Loucy (cell line): ENCODE measurements at regions not wholly inside any gene's neighbourhood (a gene's known extent, or its start where the extent isn't known, plus 50 kb on each side); places are given as distances from the start of the nearest gene placed in this dataset.

Experiments
- H2AFZ ChIP-seq: fragments of 200-600 bp; sonication (generic); 2 replicates; pipeline ENCODE4 v1.6.0; 2016; ENCODE audit warnings: antibody characterized with exemption, mild to moderate bottlenecking, low read length, moderate library complexity
- H3F3A ChIP-seq: fragments of 200-600 bp; 2 replicates; pipeline ENCODE4 v1.6.0; 2016; ENCODE audit warnings: antibody characterized with exemption, low read depth, mild to moderate bottlenecking
- H3K27me3 ChIP-seq: fragments of 200-600 bp; sonication (generic); 2 replicates; pipeline ENCODE4 v1.6.1; 2014; ENCODE audit warnings: low read length, mild to moderate bottlenecking; ENCODE audit not compliant: insufficient read depth, poor library complexity, severe bottlenecking
- H3K36me3 ChIP-seq: fragments of 200-600 bp; sonication (generic); 2 replicates; pipeline ENCODE4 v1.6.1; 2016; ENCODE audit warnings: low read length; ENCODE audit not compliant: insufficient read depth
- H3K4me1 ChIP-seq: fragments of 200-600 bp; sonication (generic); 2 replicates; pipeline ENCODE4 v1.5.1; 2014; ENCODE audit warnings: low read length, mild to moderate bottlenecking; ENCODE audit not compliant: insufficient read depth, poor library complexity, severe bottlenecking
- H3K4me2 ChIP-seq: fragments of 200-600 bp; sonication (generic); 2 replicates; pipeline ENCODE4 v1.6.0; 2014; ENCODE audit warnings: antibody characterized with exemption, low read length, low read depth, mild to moderate bottlenecking; ENCODE audit not compliant: poor library complexity, severe bottlenecking
- H3K4me3 ChIP-seq: fragments of 200-600 bp; sonication (generic); 2 replicates; pipeline ENCODE4 v1.5.1; 2014; ENCODE audit warnings: low read length, mild to moderate bottlenecking, mixed read lengths; ENCODE audit not compliant: poor library complexity, severe bottlenecking
- H3K79me2 ChIP-seq: fragments of 200-600 bp; sonication (generic); 2 replicates; pipeline ENCODE4 v1.6.1; 2014; ENCODE audit warnings: low read length; ENCODE audit not compliant: insufficient read depth
- H3K9ac ChIP-seq: fragments of 200-600 bp; sonication (generic); 2 replicates; pipeline ENCODE4 v1.6.0; 2014; ENCODE audit warnings: mild to moderate bottlenecking, low read depth, low read length, moderate library complexity; ENCODE audit not compliant: poor library complexity, severe bottlenecking
- H3K9me2 ChIP-seq: fragments of 200-600 bp; sonication (generic); replicated peaks from 2 replicates; pipeline ENCODE4 v1.6.1; 2016; ENCODE audit warnings: low read depth, low read length, mixed read lengths
- H3K9me3 ChIP-seq: fragments of 200-600 bp; sonication (generic); 2 replicates; pipeline ENCODE4 v1.6.1; 2014; ENCODE audit warnings: mild to moderate bottlenecking, antibody characterized with exemption, low read length, low read depth; ENCODE audit not compliant: insufficient read depth
- H4K20me1 ChIP-seq: fragments of 200-600 bp; sonication (generic); 2 replicates; pipeline ENCODE4 v1.6.0; 2014; ENCODE audit warnings: antibody characterized with exemption, low read length, mild to moderate bottlenecking; ENCODE audit not compliant: insufficient read depth, poor library complexity, severe bottlenecking
- CTCF ChIP-seq: fragments of 200-600 bp; sonication (generic); conservative IDR thresholded peaks from 2 replicates; pipeline ENCODE4 v1.5.1; 2014; ENCODE audit warnings: mild to moderate bottlenecking, antibody characterized with exemption, low read length
- EZH2phosphoT487 ChIP-seq: fragments of 200-600 bp; IDR thresholded peaks from 2 replicates; pipeline ENCODE4 v1.6.1; 2018; ENCODE audit warnings: antibody characterized with exemption, mild to moderate bottlenecking, moderate library complexity, borderline replicate concordance

DNA sequence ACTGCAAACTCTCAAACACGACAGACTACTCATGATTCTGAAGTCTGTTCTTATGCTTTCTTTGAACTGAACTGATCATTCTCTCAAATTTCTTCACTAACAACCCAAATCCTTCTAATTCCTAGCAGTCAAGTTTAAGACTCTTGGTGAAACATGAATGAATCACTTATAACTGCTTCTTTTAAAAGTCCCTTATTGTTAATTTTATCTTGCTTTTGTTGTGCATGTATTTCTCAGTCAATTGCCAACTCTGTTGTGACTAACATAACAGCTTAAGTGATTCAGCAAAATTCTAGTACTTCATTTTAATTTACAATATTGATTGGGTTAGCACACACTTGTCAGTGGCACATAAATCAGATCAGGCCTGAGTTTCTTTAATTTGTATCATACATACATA lies 357.0 kb upstream of the FSIP2 start:
- H3K4me3 ChIP-seq: no peak overlapping the region
- H3K9me2 ChIP-seq: no peaks in the 10 kb centered on the region
- TF ChIP-seq EZH2phosphoT487 (no peak), CTCF (no peak)
- no peaks in the 10 kb centered on the region for H3F3A ChIP-seq
- H3K4me1 ChIP-seq: no peaks in the 10 kb centered on the region
- no peaks in the 10 kb centered on the region for H3K27me3 ChIP-seq
- H3K4me2 ChIP-seq: no peak overlapping the region
- H4K20me1 ChIP-seq: no peaks in the 10 kb centered on the region
- no peaks in the 10 kb centered on the region for H3K9me3 ChIP-seq
- no peak overlapping the region for H2AFZ ChIP-seq
- no peaks in the 10 kb centered on the region for H3K36me3 ChIP-seq
- no peaks in the 10 kb centered on the region for H3K79me2 ChIP-seq
- no peak overlapping the region for H3K9ac ChIP-seq

- Histone ChIP-seq H3K4me1 (no peaks in the 10 kb centered on the region), H2AFZ (no peak overlapping the region), H4K20me1 (no peaks in the 10 kb centered on the region), H3K9ac (no peak overlapping the region), H3K79me2 (no peaks in the 10 kb centered on the region), H3K9me2 (no peaks in the 10 kb centered on the region), H3K9me3 (no peaks in the 10 kb centered on the region), H3K4me2 (no peak overlapping the region), H3F3A (no peaks in the 10 kb centered on the region), H3K36me3 (no peaks in the 10 kb centered on the region), H3K4me3 (no peak overlapping the region), H3K27me3 (no peaks in the 10 kb centered on the region)
- TF ChIP-seq EZH2phosphoT487 (no peak), CTCF (no peak)
Observed at GRCh38 chr2:185384822-185385560, 353.6 kb upstream of the FSIP2 start.

DNA sequence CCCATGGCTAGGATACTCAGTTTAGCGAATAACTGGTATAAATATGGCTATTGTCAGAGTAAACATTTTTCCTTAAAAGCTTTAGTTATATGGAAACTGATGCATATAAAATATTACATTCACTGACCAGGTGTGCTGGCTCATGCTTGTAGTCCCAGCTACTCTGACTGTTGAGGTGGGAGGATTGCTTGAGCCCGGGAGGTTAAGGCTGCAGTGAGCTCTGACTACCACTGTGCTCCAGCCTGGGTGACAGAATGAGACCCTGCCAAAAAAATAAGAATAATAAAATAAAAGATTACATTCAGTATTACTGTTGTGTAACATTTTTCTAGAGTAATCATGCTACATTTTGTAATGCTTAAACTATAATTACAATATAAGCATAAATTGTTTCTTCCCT lies 350.4 kb upstream of the FSIP2 start:
- no peaks in the 10 kb centered on the region for H3K9me2 ChIP-seq
- no peak overlapping the region for H2AFZ ChIP-seq
- H4K20me1 ChIP-seq: no peaks in the 10 kb centered on the region
- no peak overlapping the region for H3K4me2 ChIP-seq
- H3K36me3 ChIP-seq: no peaks in the 10 kb centered on the region
- no peak overlapping the region for H3K4me3 ChIP-seq
- no peaks in the 10 kb centered on the region for H3K4me1 ChIP-seq
- H3F3A ChIP-seq: no peaks in the 10 kb centered on the region
- no peaks in the 10 kb centered on the region for H3K79me2 ChIP-seq
- H3K27me3 ChIP-seq: no peaks in the 10 kb centered on the region
- no peaks in the 10 kb centered on the region for H3K9me3 ChIP-seq
- no peak overlapping the region for H3K9ac ChIP-seq
- no peak for TF ChIP-seq EZH2phosphoT487

DNA sequence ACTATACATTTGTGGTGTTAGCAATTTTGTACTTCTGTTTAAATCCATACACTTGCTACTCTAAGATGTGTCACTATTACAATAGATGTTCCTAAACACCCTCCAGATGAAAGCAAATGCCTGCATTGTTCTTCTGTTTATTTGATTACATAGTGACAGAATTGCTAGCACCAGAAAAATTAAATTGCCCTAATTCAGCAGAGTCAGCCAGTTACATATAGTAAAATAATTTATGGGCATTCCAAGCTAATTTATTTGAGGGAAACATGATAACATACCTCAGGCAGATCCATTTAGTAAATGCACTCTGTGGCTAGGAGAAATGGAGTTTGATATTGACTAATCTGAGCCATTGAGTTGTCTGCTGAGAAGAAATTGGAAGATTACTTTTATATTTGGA lies 347.1 kb upstream of the FSIP2 start:
- Histone ChIP-seq H3K9ac (no peak overlapping the region), H3K36me3 (no peaks in the 10 kb centered on the region), H3K27me3 (no peaks in the 10 kb centered on the region), H3K4me2 (no peak overlapping the region), H4K20me1 (no peaks in the 10 kb centered on the region), H3K4me1 (no peaks in the 10 kb centered on the region), H2AFZ (no peak overlapping the region), H3K9me2 (no peaks in the 10 kb centered on the region), H3K9me3 (no peaks in the 10 kb centered on the region; the same call in 1 of the 2 replicates), H3F3A (no peaks in the 10 kb centered on the region), H3K4me3 (no peak overlapping the region), H3K79me2 (no peaks in the 10 kb centered on the region)
- TF ChIP-seq CTCF (no peak), EZH2phosphoT487 (no peak)
